Lower leg skin (tissue), 4 donors: ENCODE measurements at regions not wholly inside any gene's neighbourhood (a gene's known extent, or its start where the extent isn't known, plus 50 kb on each side); places are given as distances from the start of the nearest gene placed in this dataset.

Experiments
- DNase-seq, 2 donors: peaks; one replicate each; pipeline ENCODE4 v3.0.0-alpha.2; 2019; ENCODE audit warnings: low spot score in 2 of 2
- H3K4me3 ChIP-seq: fragments of 200-600 bp; sonication (generic); 2 replicates; pipeline ENCODE4 v1.5.1; 2017; ENCODE audit warnings: mild to moderate bottlenecking, low read depth; ENCODE audit not compliant: poor library complexity, severe bottlenecking
- CTCF ChIP-seq, 3 donors: fragments of 450-650 bp; IDR thresholded peaks; one replicate each; pipeline ENCODE4 v1.5.1; 2016; ENCODE audit warnings: antibody characterized with exemption in 3 of 3, mild to moderate bottlenecking in 3 of 3, moderate library complexity in 2 of 3
- POLR2A ChIP-seq, 2 donors: fragments of 450-650 bp; IDR thresholded peaks; one replicate each; pipeline ENCODE4 v1.6.1; 2016 to 2017; ENCODE audit warnings: antibody characterized with exemption in 2 of 2, mild to moderate bottlenecking in 1 of 2, moderate library complexity in 1 of 2
- WGBS, 2 donors: methylation state at CpG; one replicate each; pipeline ENCODE4 v1.1.5; 2018; 5-methylcytosine and 5-hydroxymethylcytosine counted together
- intact Hi-C: fragments of 100-400 bp; cut with DNase I; formaldehyde crosslinking; loops from one replicate; pipeline ENCODE4 v1.15.0; 2023; ENCODE audit warnings: low total_unique reads

GRCh38 chr9:13597004-13597403 is 317.5 kb upstream of the MPDZ start:
- DNase-seq: no peak
- 66 to 70% methylated on average over 2 of the region's 2 CpGs for WGBS, 2 donors
- TF ChIP-seq CTCF (IDR thresholded peaks at IDR 0.05) (no peak), POLR2A (IDR thresholded peaks at IDR 0.05) (no peak)
- H3K4me3 ChIP-seq: no peak overlapping the region
- intact Hi-C loops: no loop called here

- no peak for DNase-seq
- 82 to 83% methylated on average over 4 of the region's 4 CpGs for WGBS, 2 donors
- H3K4me3 ChIP-seq: no peak overlapping the region
- TF ChIP-seq CTCF (IDR thresholded peaks at IDR 0.05) (no peak), POLR2A (IDR thresholded peaks at IDR 0.05) (no peak)
- intact Hi-C loops: no loop called here
Measured at GRCh38 chr9:13596383-13596970, 317.0 kb upstream of the MPDZ start.

- intact Hi-C loops: no loop called here
- H3K4me3 ChIP-seq: no peak overlapping the region
- DNase-seq: no peak
- no peak for TF ChIP-seq CTCF (IDR thresholded peaks at IDR 0.05)
- no peak for TF ChIP-seq POLR2A (IDR thresholded peaks at IDR 0.05)
- WGBS, 2 donors: 62 to 73% methylated on average over 1 of the region's 1 CpG
Measured at GRCh38 chr9:13590996-13591395, 311.5 kb upstream of the MPDZ start.

- TF ChIP-seq POLR2A (IDR thresholded peaks at IDR 0.05) (no peak), CTCF (IDR thresholded peaks at IDR 0.05) (no peak)
- WGBS, 2 donors: 80% methylated on average over 2 of the region's 2 CpGs
- intact Hi-C loops: no loop called here
- no peak for DNase-seq
- H3K4me3 ChIP-seq: no peak overlapping the region
Measured at GRCh38 chr9:13589034-13589737, 309.7 kb upstream of the MPDZ start.

GRCh38 chr9:13588151-13589033 is 308.9 kb upstream of the MPDZ start:
- WGBS, 2 donors: 54 to 60% methylated on average over 6 of the region's 6 CpGs
- no peak for DNase-seq
- intact Hi-C loops: no loop called here
- TF ChIP-seq CTCF (IDR thresholded peaks at IDR 0.05): no peak
- no peak for TF ChIP-seq POLR2A (IDR thresholded peaks at IDR 0.05)
- H3K4me3 ChIP-seq: no peak overlapping the region
